ENCODE measurements at regions not wholly inside any gene's neighbourhood (a gene's known extent, or its start where the extent isn't known, plus 50 kb on each side); places are given as distances from the start of the nearest gene placed in this dataset.
"Not testable (repeated sequence)": the region's sequence is repeated elsewhere in the genome, so short reads cannot be mapped to it uniquely, and the experiment has no call there.

DNA sequence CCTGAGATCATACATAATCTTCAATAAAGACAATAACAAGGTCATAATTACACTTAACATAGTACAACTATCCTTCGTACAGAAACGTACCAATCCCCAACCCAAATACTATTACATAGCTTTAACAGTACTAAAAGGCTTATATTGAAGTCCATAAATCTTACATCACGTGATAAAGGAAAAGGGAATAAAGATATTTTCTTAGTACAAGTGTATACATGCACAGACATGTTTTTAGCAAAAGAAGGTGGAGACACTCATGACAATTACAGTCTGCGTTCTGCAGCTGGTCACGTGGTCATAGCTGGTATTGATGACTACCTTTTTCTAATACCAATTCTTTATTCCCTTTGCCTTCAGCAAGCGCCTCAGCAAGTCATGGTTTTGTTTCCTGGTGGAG lies 464.5 kb upstream of the SLITRK5 start:
- no peak for DNase-seq (ENCODE audit: low spot score)

DNA sequence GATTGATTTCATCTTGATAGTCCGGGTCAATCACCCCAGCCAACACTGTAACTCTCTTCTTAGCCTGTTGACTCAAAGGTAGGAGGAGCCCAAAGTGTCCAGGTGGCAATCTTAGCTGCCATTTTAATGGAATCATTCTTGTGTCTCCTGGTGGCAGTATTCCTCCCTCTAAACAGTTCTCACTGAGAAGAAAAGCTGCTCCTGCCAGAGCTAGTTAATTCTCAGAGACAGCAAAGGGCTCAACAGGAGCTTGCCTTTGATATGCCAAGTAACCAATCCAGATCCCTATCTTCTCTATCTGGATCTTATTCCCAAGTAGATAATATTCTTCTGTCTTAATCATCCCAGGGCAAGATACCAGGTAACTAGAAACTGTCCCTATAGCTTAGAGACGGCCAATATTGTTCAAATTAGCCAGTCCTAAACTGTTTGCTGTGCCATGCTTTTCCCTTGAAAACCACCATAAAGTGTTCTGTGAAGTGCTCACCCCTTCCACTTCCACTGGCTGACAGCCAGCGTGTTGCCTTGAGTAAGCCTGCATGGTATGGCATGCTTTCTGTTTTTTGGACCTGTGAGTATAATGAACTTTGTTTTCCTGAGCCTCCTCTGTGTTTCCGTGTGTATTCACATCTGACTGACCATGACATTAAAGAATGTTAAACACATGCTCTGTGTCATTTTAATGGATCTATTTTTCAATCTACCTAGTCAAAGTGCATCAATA lies 463.7 kb upstream of the SLITRK5 start:
- DNase-seq (ENCODE audit: low spot score), result no peak

DNA sequence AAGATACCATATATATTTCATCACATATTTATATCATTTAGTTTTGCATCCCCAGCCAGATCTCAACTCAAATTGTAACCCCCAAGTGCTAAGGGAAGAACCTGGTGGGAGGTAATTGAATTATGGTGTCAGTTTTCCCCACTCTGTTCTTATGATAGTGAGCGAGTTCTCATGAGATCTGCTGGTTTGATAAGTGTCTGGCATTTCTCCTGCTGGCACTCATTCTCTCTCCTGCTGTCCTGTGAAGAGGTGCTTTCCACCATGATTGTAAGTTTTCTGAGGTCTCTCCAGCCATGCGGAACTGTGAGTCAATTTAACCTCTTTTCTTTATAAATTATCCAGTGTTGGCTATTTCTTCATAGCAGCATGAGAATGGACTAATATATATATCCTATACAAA lies 462.5 kb upstream of the SLITRK5 start:
- DNase-seq (ENCODE audit: low spot score), result no peak

DNA sequence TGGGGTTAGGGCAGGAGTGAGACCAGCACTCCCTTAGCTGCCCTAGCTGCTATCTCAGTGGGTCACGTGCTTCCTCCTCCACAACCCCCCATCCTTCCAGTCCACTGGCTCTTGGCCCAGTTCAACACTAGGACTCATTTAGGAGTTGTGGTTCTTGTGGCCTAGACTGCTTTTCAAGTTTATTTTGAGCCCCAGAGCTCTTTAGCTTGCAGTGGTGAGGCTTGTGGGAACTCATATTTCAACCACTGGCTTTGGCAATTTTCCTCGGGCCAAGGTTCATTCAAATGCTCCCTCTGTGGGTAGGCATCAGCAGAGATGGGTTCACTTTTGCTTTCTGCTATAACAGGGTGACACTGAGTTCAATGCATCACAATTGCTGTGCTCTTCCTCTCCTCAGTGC lies 436.2 kb upstream of the SLITRK5 start:
- no peak for DNase-seq (ENCODE audit: low spot score)

DNA sequence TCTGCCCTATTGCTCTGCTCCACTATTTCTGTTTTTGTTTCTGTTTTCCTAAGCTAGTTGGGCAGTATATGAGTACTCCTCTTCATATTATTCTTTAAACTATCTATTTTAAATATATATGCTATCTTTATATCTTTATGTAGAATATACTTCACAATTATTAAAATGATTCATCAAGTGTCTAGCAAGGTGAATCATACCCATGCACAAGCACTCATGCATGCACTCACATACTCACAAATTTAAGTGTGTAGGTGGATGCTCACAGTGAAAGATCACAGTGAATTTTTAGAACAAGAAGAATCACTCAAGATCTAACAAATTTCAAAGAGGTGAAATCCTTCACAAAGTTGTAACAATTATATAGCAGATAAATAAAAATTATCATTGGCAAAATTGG lies 435.6 kb upstream of the SLITRK5 start:
- no peak for DNase-seq (ENCODE audit: low spot score)

DNA sequence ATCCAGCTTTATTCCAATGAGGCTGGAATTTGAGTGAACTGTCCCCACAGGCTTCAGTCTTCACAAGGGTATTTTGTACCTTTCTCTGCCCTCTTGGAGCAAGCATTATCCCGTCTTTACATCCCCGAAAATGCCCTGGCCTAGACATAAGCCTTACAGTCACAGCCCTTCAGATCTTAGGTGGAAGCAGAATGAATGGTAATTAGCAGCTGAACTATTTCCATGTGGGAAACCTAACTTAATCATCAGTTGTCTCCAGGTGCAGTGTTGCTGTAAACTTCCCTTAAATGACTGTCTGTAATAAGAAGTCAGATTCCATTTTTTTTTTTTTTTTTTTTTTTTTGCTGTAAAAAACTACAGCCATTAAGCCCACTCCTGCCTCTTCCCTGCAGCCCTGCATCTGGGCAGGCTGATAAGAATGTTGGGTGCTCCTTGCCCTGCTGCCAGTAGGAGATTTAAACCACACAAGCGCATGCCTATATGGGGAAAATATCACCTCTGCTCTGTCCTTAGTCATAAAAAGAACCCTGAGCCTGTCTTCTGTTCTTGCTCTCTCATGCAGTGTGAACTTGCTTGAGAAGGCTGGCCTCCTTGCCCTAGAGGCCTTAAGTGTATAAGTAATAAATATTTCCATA lies 426.8 kb upstream of the SLITRK5 start:
- no peak for DNase-seq (ENCODE audit: low spot score)

DNA sequence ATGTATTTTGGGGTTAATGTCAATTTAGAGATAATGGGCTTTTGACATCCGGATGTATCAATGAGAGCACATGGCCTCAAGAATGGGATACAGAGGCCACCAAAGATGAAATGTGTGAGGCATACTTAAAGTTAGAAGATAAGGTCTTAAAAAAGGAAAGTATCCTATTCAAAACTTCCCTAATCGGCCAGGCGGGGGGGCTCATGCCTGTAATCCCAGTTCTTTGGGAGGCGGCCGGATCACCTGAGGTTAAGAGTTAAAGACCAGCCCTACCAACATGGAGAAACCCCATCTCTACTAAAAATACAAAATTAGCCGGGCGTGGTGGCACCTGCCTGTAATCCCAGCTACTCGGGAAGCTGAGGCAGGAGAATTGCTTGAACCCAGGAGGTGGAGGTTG lies 421.3 kb upstream of the SLITRK5 start:
- not testable (repeated sequence) for DNase-seq (ENCODE audit: low spot score)

DNA sequence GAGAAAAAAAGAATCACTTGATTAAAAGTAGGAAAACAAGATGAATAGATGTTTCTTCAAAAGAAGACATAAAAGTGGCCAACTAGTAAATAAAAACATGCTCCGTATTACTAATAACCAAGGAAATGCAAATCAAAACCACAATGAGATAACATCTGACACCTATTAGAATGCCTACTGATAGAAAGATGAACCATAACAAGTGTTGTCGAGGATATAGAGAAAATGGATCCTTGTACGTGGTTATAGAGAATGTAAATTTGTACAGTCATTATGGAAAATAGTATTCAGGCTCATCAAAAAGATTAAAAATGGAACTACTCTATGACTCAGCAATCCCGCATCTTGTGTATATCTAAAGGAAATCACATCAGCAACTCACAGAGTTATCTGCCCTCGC lies 415.8 kb upstream of the SLITRK5 start:
- no peak for DNase-seq (ENCODE audit: low spot score)

DNA sequence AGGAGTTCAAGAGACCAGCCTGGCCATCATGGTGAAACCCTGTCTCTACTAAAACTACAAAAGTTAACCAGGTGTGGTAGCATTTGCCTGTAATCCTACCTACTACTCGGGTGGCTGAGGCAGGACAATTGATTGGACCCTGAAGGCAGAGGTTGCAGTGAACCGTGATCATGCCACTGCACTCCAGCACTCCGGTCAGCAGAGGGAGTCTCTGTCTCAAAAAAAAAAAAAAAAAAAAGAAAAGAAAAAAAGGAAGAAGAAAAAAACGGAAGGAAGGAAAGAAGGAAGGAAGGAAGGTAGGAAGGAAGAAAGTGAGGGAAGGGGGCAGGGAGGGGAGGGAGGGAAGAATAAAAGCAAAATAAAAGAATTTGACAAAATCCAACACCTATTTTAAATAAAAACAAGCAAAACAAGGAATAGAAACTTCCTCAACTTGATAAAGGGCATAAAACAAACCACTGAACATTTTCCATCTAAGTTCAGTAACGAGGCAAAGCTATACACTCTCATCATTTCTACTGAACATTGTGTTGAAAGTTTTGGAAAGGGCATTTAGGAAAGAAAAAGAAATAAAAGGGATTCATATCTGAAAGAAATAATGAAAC lies 411.6 kb upstream of the SLITRK5 start:
- DNase-seq (ENCODE audit: low spot score), result no peak

DNA sequence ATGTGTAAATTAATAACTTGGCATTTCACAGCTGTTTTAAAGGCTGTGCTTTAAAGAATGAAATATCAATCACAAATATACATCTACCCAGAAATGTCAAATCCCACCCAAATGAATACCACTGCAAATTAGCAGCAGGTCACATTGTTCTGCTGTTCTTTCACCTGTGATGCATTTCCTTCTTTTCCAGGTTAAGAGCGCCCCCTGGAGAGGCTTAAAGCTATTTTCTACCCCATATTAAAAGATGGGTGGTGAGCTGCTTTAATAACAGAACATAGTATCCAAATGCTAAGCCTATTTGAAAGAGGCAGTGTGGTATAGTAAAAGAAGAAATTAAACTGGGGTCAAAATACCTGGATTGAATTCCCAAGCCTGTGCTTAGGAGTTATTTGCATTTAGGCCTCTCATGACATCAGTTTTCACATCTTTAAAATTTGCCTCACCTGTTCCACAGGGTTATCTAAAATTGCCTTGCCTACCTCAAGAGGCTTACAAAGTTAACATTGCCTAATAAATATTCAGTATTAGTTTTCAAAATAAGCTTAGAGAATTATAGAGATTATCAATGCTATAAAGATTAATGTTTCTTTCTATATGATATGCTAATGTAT lies 396.9 kb upstream of the SLITRK5 start:
- DNase-seq (ENCODE audit: low spot score), result peak; percentile 53

DNA sequence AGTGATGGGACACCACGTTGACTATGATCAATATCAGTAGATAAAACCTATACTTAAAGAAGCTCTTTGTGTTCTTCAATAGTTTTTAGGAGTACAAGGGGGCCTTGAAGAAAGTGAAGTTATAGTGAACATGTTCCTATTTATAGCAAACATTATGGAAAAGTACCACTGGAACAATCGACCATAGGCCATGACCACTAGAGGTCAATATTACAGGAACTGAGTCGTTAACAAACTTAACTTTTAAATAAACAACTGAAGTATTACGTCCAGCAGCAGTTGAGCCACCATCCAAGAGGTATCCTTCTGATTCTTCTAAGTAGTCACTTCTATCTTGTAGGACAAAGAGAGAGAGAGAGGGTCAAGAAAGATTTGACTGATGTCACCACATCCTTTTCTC lies 391.0 kb upstream of the SLITRK5 start:
- no peak for DNase-seq (ENCODE audit: low spot score)

DNA sequence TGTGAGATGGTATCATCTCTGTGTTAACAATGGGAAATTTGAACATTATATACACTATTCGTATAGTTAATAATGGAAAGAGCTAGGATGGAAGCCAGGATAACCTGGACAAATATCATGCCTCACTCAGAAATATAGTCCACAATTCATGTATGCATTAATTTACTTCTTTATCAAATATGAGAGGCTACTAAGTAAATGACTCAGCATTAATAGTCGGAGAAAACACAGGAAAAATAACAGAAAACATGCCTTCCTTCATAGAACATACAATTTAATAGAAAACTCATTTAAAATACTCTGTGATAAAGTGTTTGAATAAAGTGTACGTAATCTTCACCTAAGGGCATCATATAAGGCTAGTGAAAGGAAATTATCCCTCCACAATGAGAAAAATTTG lies 383.4 kb upstream of the SLITRK5 start:
- no peak for DNase-seq (ENCODE audit: low spot score)

DNA sequence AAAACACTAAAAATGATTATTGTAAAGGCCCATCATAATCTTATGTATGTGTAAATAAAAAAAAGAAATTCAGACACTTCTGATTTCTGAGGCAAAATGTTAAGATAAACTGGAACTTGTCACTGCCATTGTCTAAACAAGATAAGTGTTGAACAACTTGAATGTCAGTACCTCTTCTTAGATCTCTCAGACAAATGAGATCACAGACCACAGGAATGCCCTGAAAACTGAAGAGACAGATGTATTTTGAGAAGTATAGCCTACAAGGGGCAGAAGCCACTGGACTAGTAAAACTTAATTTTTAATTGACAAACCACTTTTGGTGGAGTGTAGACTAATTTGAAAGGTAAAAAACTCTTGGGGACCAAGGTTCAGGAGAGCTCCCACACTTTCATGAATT lies 375.5 kb upstream of the SLITRK5 start:
- DNase-seq (ENCODE audit: low spot score), result no peak

DNA sequence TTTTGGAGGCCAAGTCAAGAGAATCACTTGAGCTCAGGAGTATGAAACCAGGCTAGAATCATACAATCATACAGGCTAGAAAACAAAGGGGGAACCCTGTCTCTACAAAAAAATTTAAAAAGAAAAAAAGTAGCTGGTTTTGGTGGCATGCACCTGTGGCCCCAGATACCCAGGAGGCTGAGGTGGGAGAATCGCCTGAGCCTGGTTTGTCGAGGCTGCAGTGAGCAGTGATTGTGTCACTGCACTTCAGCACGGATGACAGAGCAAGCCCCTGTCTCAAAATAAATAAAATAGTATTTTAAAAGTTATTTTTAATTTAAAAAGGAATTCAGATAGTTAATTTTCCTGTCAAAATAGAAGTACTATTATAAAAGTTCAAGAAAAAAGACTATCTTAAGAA lies 369.1 kb upstream of the SLITRK5 start:
- DNase-seq (ENCODE audit: low spot score), result no peak

DNA sequence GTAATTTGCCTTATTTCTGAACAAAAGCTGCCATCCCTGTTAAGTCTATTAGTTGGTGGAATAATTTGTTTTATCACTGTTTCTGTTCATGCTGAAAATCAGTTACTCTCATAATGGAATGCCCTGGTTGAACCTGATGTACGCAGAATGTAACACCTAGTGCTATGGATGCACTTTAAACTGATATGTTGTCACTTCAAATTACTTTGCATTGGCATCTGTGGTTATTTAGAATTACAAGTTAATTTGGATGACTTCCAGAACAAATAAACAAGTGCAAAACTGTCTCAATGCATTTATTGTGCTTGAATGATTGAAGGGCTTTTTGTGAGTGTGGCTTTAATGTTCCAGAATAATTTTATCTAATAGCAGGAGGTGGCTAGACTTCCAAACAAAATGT lies 368.2 kb upstream of the SLITRK5 start:
- DNase-seq (ENCODE audit: low spot score), result no peak

DNA sequence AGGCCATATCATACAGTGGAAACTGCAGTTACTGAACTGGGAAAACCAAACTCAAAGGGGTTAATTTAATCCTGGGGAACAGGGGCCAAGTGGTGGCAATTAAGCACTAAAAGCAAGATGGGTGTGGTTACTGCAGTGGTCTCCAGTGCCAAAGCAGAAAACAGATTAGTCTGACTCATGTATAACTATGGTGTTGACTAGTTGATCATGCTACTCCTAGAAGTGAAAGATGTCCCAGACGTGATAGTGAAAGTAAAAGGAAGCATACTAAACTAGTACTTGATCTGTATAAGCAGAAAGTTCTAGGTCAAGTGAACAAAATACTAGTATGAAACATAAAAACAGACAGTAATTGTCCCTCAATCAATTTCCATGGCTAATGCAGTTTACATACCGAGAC lies 360.0 kb upstream of the SLITRK5 start:
- DNase-seq (ENCODE audit: low spot score), result no peak

DNA sequence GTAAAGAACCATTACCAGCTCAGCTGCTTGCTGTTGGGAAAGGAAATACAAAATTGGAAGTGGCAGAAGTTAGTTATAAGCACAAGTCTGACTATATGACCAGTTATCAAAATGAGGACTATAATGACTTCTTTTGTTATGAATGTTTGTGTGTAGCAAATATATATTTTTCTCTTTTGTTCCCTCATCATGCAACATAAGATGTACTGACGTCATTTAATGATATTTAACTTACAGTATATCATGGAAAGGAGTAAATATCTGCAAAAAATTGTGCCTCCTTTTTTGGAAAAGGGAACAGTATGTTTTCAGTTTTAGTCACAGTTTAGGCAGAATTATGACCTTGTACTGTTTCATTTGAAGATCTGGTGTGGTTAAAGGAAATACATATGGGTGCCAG lies 356.3 kb upstream of the SLITRK5 start:
- DNase-seq (ENCODE audit: low spot score), result no peak

DNA sequence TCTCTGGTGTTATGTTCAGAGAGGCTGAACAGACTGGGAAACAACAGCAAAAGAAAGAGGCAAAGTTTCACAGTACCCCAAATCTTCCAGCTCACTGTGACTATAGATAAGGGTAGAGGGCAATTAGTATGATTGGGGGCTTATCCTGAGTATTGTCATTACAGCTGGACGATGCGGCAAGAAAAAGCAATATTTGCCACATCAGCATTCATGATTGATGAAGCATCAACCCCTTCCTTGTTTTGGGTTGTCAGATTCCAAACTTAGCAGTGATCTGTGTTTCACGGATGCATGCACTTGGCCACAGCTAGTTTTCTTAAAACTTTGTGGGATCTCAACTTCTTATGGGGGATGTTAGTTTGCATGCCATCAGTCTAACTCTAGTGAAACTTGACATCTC lies 348.8 kb upstream of the SLITRK5 start:
- DNase-seq (ENCODE audit: low spot score), result no peak

DNA sequence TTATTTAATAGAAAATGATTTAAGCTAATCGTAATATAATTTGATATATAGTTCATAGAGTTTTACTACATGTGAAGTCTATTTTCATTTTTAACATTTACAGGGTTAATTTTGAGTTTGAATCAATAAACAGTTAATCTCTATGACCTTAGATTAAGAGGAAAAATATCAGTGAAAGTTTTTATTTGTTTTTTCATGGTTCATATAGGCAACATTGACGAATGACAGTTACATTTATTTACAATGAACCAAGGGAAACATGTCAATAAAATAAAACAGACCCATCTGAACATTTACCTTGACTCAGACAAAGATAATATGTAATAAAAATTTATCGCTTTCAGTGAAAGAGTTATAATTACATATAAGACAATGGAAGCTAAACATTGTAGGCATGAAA lies 346.6 kb upstream of the SLITRK5 start:
- no peak for DNase-seq (ENCODE audit: low spot score)

DNA sequence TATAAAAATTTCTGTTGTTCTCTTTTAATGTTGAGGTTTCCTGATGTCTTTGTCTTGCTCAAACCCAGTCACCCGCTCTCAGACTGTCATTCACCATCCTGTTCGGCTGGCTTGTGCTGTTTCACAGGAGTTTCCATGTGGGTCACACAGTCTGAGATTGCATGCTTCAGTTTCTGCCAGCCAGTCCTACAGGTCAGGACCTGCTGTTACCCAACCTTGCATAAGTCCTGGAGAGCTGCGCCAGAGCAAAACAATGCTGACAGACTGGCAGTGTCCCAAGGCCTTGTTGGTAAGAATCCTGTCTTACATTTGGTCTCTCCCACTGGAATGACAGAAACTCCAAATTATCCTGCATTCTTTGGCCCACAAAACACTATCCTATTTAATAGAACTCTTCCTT lies 340.0 kb upstream of the SLITRK5 start:
- no peak for DNase-seq (ENCODE audit: low spot score)

DNA sequence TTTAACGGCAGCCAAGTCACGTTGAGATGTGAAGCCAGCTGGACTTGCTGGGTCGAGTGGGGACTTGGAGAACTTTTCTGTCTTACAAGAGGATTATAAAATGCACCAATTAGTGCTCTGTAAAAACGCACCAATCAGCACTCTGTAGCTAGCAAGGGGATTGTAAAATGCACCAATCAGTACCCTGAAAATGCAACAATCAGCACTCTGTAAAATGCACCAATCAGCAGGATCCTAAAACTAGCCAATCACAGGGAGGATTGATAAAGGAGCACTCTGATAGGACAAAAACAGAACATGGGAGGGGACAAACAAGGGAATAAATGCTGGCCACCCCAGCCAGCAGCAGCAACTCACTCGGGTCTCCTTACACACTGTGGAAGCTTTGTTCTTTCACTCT lies 337.6 kb upstream of the SLITRK5 start:
- no peak for DNase-seq (ENCODE audit: low spot score)

DNA sequence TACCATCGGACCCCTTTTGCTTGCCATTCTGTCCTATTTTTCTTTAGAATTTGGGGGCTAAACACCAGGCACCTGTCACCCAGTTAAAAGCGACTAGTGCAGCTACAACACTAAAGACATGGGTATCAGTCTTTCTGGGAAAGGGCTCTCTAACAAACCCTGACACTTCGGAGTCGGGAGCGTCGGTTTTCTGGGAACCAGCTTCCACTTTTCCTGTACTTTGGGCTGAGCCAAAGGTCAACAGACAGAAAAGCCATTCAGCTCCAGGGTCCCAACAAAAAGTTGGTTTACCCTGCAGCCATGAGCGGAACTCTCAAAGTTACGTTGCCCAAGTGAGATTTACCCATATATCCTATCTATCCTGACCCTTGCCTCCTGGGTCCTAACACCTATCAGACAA lies 337.0 kb upstream of the SLITRK5 start:
- DNase-seq (ENCODE audit: low spot score), result no peak

DNA sequence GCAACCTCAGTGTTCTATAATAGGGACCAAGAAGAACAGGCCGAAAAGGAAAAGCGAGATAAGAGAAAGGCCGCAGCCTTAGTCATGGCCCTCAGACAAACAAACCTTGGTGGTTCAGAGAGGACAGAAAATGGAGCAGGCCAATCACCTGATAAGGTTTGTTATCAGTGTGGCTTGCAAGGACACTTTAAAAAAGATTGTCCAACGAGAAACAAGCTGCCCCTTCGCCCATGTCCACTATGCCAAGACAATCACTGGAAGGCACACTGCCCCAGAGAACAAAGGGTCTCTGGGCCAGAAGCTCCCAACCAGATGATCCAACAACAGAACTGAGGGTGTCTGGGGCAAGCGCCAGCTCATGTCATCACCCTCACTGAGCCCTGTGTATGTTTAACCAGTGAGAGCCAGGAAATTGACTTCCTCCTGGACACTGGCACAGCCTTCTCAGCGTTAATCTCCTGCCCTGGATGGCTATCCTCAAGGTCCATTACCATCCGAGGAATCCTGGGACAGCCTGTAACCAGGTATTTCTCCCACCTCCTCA lies 334.8 kb upstream of the SLITRK5 start:
- not testable (repeated sequence) for DNase-seq (ENCODE audit: low spot score)
